ENCODE measurements at regions not wholly inside any gene's neighbourhood (a gene's known extent, or its start where the extent isn't known, plus 50 kb on each side); places are given as distances from the start of the nearest gene placed in this dataset.

DNA sequence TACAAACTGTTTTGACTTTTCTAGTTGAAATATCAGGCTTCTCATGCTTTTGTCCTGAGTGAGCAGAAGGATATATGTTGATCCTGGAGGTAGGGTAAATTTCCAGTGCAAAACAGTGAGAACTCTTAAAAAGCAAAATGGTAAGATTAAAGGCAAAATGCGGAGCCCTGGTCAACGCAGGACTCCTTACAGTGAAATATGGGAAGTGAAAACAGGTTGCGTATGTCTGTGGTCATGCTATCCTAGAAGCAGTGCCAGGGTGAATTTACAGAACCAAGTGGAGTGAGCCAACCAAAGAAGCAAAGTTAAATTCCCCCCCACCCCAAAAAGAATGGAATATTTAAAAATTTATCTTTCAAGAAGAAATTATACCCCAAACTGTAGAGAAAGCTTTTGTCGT, 256.4 kb downstream of the NR2F2 start:
- ChIA-PET POLR2A (no interaction called here), CTCF (interaction anchor here (1.0 to 1.3 kb wide), 2 partner anchors 15 to 30 kb away, joined by 3 to 4 read pairs; no protein-coding TSS in a partner anchor)
- no peak for TF ChIP-seq CTCF (IDR thresholded peaks at IDR 0.05; ENCODE audit: control extremely low read depth, extremely low read depth, low read depth, missing control alignments)

DNA sequence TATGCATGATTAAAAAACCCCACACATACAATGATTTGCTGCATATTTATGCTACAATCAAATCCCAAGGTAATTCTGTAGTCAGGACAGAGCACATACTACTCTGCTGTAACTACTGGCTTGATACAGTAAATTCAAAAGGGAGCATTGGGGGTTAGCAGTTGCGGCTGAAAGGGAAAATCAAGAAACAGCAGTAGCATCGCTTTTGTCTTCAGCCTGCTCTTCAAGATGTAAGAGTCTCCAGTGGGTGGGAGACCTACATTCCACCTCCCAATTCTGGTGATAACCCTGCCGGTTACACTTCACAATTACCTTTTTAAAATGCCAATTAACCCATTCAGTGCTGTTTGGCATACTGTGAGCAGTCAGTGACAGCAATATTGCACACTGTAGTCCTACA, 259.4 kb downstream of the NR2F2 start:
- no peak for DNase-seq (ENCODE audit: extremely low spot score)
- TF ChIP-seq CTCF (IDR thresholded peaks at IDR 0.05; ENCODE audit: control extremely low read depth, extremely low read depth, low read depth, missing control alignments) = no peak
- ChIA-PET CTCF (no interaction called here), POLR2A (no interaction called here)

More for the DNA sequence above, 256.4 kb downstream of the NR2F2 start:
- DNase-seq (ENCODE audit: extremely low spot score) = no peak

DNA sequence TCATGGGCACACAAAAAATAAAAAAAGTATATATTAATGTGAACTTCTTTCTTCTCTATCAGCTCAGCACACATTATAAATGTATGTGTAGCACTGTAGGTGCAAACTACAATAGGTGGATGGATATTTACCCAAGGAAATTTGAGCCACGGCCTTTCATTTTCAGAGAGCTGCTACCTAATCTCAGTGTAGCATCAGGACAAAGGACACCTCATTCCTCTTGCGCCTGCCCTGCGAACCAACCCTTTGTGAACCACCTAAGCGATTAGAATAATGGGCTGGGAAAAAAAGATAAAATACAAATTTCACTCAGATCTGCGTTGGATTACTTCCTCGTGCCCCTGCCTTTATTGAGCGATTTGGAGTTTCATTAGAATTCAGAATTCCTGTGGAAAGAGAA, 263.2 kb downstream of the NR2F2 start:
- ChIA-PET POLR2A (no interaction called here), CTCF (no interaction called here)
- no peak for DNase-seq (ENCODE audit: extremely low spot score)

GRCh38 chr15:96595951-96596350, 265.5 kb downstream of the NR2F2 start:
- no peak for TF ChIP-seq CTCF (IDR thresholded peaks at IDR 0.05; ENCODE audit: control extremely low read depth, extremely low read depth, low read depth, missing control alignments)
- CTCF ChIA-PET = no interaction called here
- no peak for DNase-seq (ENCODE audit: extremely low spot score)
- POLR2A ChIA-PET = no interaction called here

More for the DNA sequence above, 263.2 kb downstream of the NR2F2 start:
- TF ChIP-seq CTCF (IDR thresholded peaks at IDR 0.05; ENCODE audit: control extremely low read depth, extremely low read depth, low read depth, missing control alignments) = no peak

- ChIA-PET CTCF (no interaction called here), POLR2A (no interaction called here)
- DNase-seq (ENCODE audit: extremely low spot score) = no peak
- TF ChIP-seq CTCF (IDR thresholded peaks at IDR 0.05; ENCODE audit: control extremely low read depth, extremely low read depth, low read depth, missing control alignments) = no peak
Observed at GRCh38 chr15:96598514-96598913, 268.0 kb downstream of the NR2F2 start.

DNA sequence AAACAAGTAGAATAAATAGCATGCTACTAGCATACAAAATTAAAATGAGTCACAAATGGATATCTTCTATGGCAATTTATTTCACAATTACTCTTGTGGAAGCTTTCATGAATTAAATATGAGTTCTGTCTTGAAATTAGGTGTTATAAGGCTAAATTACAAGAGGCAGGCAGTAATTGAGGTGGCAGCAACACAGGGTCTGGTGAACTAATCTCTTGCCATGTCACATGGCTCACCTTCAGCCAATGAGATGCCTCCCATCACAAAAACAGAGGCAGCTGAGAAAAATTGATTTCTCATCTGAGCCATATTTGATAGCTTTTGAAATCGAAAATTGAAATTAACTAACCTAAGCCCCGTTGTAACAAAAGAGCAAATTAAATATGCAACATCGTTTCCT, 268.8 kb downstream of the NR2F2 start:
- no peak for TF ChIP-seq CTCF (IDR thresholded peaks at IDR 0.05; ENCODE audit: control extremely low read depth, extremely low read depth, low read depth, missing control alignments)
- DNase-seq (ENCODE audit: extremely low spot score) = no peak
- POLR2A ChIA-PET = no interaction called here
- CTCF ChIA-PET = no interaction called here

DNA sequence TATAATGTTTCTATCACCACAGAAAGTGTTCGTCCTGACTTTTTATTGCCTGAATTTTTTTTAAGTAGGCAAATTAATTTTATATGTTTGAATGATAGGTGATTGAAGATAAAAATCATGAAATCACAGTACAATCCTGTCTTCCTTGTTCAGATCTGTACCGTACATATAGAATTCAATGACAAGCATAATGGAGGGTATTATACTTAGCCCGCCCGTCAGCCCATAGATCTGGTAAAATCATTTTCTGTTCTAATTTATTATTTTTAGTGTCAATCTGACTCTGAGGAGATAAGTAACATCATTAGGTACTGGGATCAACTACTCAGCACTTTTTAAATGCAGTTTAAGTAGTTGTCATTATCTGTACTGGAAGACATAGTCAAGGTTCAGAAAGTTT, 269.9 kb downstream of the NR2F2 start:
- POLR2A ChIA-PET = no interaction called here
- CTCF ChIA-PET = no interaction called here
- no peak for DNase-seq (ENCODE audit: extremely low spot score)
- no peak for TF ChIP-seq CTCF (IDR thresholded peaks at IDR 0.05; ENCODE audit: control extremely low read depth, extremely low read depth, low read depth, missing control alignments)

All from GM10248 (cell line).